ENCODE measurements at regions not wholly inside any gene's neighbourhood (a gene's known extent, or its start where the extent isn't known, plus 50 kb on each side); places are given as distances from the start of the nearest gene placed in this dataset.

- no peak overlapping the region for H3K4me3 ChIP-seq (ENCODE audit: control insufficient read depth in 2 of 3, extremely low read depth in 1 of 3, insufficient read depth in 2 of 3, low read depth in 1 of 3, low read length in 3 of 3)
- no peaks in the 10 kb centered on the region for H3K4me1 ChIP-seq (ENCODE audit: control insufficient read depth, extremely low read depth, insufficient read depth, low read length)
- FAIRE-seq = no peak
- H2AFZ ChIP-seq (ENCODE audit: control insufficient read depth, low read length) = no peak overlapping the region
- H3K36me3 ChIP-seq (ENCODE audit: control insufficient read depth in 2 of 2, extremely low read depth in 1 of 2, insufficient read depth in 2 of 2, low read length in 2 of 2) = no peaks in the 10 kb centered on the region
- H3K27me3 ChIP-seq (ENCODE audit: control insufficient read depth, extremely low read depth, insufficient read depth, low read length) = no peaks in the 10 kb centered on the region
- H3K9ac ChIP-seq (ENCODE audit: control insufficient read depth, extremely low read depth, insufficient read depth, low read length) = no peak overlapping the region
- H3K27ac ChIP-seq (ENCODE audit: control insufficient read depth, insufficient read depth, low read length) = no peak overlapping the region
- dilution Hi-C loops (cut with MboI; ENCODE audit: extremely low pct_ligation_motif_present, low sequenced_read_pairs) = no loop called here
- TF ChIP-seq EZH2 (IDR thresholded peaks at IDR 0.05; ENCODE audit: low read length) = no peak
- TF ChIP-seq, protein P1, sequence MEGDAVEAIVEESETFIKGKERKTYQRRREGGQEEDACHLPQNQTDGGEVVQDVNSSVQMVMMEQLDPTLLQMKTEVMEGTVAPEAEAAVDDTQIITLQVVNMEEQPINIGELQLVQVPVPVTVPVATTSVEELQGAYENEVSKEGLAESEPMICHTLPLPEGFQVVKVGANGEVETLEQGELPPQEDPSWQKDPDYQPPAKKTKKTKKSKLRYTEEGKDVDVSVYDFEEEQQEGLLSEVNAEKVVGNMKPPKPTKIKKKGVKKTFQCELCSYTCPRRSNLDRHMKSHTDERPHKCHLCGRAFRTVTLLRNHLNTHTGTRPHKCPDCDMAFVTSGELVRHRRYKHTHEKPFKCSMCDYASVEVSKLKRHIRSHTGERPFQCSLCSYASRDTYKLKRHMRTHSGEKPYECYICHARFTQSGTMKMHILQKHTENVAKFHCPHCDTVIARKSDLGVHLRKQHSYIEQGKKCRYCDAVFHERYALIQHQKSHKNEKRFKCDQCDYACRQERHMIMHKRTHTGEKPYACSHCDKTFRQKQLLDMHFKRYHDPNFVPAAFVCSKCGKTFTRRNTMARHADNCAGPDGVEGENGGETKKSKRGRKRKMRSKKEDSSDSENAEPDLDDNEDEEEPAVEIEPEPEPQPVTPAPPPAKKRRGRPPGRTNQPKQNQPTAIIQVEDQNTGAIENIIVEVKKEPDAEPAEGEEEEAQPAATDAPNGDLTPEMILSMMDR (optimal IDR thresholded peaks at IDR 0.05 in 1 of 3, IDR thresholded peaks at IDR 0.05 in 1 of 3, conservative IDR thresholded peaks at IDR 0.05 in 1 of 3; ENCODE audit: extremely low read depth in 1 of 3, insufficient read depth in 2 of 3, low read length in 3 of 3) = peak in 1 of 3 experiments; percentile 3
- no peaks in the 10 kb centered on the region for H3K9me3 ChIP-seq (ENCODE audit: control insufficient read depth, low read depth, low read length)
- H3K4me2 ChIP-seq (ENCODE audit: control insufficient read depth, extremely low read depth, insufficient read depth, low read depth, low read length) = no peak overlapping the region
- no peaks in the 10 kb centered on the region for H3K9me1 ChIP-seq (ENCODE audit: control insufficient read depth, extremely low read depth, insufficient read depth, low read length)
- H3K79me2 ChIP-seq (ENCODE audit: control insufficient read depth, insufficient read depth, low read length) = no peaks in the 10 kb centered on the region
- H4K20me1 ChIP-seq (ENCODE audit: control insufficient read depth, extremely low read depth, insufficient read depth, low read length) = no peaks in the 10 kb centered on the region
- no peak for DNase-seq (ENCODE audit: low read depth, low spot score)
These were observed 135.0 kb downstream of the GC start for GRCh38 chr4:71648923-71649322.

- Histone ChIP-seq H3K9me3 (ENCODE audit: control insufficient read depth, low read depth, low read length) (no peaks in the 10 kb centered on the region), H2AFZ (ENCODE audit: control insufficient read depth, low read length) (no peak overlapping the region), H3K9ac (ENCODE audit: control insufficient read depth, extremely low read depth, insufficient read depth, low read length) (no peak overlapping the region), H3K27me3 (ENCODE audit: control insufficient read depth, extremely low read depth, insufficient read depth, low read length) (no peaks in the 10 kb centered on the region), H4K20me1 (ENCODE audit: control insufficient read depth, extremely low read depth, insufficient read depth, low read length) (no peaks in the 10 kb centered on the region), H3K9me1 (ENCODE audit: control insufficient read depth, extremely low read depth, insufficient read depth, low read length) (no peaks in the 10 kb centered on the region), H3K36me3 (ENCODE audit: control insufficient read depth in 2 of 2, extremely low read depth in 1 of 2, insufficient read depth in 2 of 2, low read length in 2 of 2) (no peaks in the 10 kb centered on the region), H3K79me2 (ENCODE audit: control insufficient read depth, insufficient read depth, low read length) (no peaks in the 10 kb centered on the region), H3K27ac (ENCODE audit: control insufficient read depth, insufficient read depth, low read length) (no peak overlapping the region), H3K4me2 (ENCODE audit: control insufficient read depth, extremely low read depth, insufficient read depth, low read depth, low read length) (no peak overlapping the region), H3K4me3 (ENCODE audit: control insufficient read depth in 2 of 3, extremely low read depth in 1 of 3, insufficient read depth in 2 of 3, low read depth in 1 of 3, low read length in 3 of 3) (no peak overlapping the region), H3K4me1 (ENCODE audit: control insufficient read depth, extremely low read depth, insufficient read depth, low read length) (no peaks in the 10 kb centered on the region)
- dilution Hi-C loops (cut with MboI; ENCODE audit: extremely low pct_ligation_motif_present, low sequenced_read_pairs) = no loop called here
- FAIRE-seq (no peak), DNase-seq (ENCODE audit: low read depth, low spot score) (no peak)
- TF ChIP-seq, protein P1 (optimal IDR thresholded peaks at IDR 0.05 in 1 of 3, IDR thresholded peaks at IDR 0.05 in 1 of 3, conservative IDR thresholded peaks at IDR 0.05 in 1 of 3; ENCODE audit: extremely low read depth in 1 of 3, insufficient read depth in 2 of 3, low read length in 3 of 3) = no peak
- no peak for TF ChIP-seq EZH2 (IDR thresholded peaks at IDR 0.05; ENCODE audit: low read length)
These were observed 135.4 kb downstream of the GC start for GRCh38 chr4:71648448-71648847.

Data from keratinocyte (primary cell).